ENCODE measurements at regions not wholly inside any gene's neighbourhood (a gene's known extent, or its start where the extent isn't known, plus 50 kb on each side); places are given as distances from the start of the nearest gene placed in this dataset.

DNA sequence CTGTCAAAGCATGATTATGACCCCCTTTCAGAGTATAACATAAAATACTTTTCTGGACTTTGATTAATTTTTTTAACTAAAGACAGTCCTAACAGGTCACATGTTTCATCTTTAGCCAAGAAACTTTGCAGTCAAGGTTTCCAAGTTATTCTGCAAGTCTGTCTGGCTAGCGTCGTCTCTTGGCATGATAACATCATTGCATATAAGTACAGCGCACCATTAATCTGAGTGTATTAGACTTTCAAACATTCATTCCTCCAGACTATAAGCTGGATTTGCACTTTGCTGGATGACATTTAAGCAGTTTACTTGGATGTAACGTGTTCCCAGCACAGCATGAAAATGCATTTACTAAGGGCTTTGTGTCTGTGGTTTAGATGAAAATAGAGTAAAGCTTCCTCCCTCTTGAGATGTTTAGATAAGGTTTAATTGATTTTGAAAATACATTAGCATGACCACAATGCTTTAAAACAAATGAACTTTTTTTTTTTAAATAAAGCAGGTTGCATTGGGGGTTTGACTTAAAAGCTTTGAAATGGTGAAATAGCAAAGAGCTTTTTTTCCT is 349.0 kb upstream of the MTPN start:
- no peak for DNase-seq (ENCODE audit: low read depth)
- TF ChIP-seq, protein P1, sequence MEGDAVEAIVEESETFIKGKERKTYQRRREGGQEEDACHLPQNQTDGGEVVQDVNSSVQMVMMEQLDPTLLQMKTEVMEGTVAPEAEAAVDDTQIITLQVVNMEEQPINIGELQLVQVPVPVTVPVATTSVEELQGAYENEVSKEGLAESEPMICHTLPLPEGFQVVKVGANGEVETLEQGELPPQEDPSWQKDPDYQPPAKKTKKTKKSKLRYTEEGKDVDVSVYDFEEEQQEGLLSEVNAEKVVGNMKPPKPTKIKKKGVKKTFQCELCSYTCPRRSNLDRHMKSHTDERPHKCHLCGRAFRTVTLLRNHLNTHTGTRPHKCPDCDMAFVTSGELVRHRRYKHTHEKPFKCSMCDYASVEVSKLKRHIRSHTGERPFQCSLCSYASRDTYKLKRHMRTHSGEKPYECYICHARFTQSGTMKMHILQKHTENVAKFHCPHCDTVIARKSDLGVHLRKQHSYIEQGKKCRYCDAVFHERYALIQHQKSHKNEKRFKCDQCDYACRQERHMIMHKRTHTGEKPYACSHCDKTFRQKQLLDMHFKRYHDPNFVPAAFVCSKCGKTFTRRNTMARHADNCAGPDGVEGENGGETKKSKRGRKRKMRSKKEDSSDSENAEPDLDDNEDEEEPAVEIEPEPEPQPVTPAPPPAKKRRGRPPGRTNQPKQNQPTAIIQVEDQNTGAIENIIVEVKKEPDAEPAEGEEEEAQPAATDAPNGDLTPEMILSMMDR (conservative IDR thresholded peaks at IDR 0.05; ENCODE audit: low read depth, low read length): no peak
- H3K4me3 ChIP-seq (ENCODE audit: low read depth, low read length): no peak overlapping the region

- TF ChIP-seq, protein P1 (conservative IDR thresholded peaks at IDR 0.05; ENCODE audit: low read depth, low read length): no peak
- no peak for DNase-seq (ENCODE audit: low read depth)
- H3K4me3 ChIP-seq (ENCODE audit: low read depth, low read length): no peak overlapping the region
Measured at GRCh38 chr7:136325578-136325977, 348.4 kb upstream of the MTPN start.

DNA sequence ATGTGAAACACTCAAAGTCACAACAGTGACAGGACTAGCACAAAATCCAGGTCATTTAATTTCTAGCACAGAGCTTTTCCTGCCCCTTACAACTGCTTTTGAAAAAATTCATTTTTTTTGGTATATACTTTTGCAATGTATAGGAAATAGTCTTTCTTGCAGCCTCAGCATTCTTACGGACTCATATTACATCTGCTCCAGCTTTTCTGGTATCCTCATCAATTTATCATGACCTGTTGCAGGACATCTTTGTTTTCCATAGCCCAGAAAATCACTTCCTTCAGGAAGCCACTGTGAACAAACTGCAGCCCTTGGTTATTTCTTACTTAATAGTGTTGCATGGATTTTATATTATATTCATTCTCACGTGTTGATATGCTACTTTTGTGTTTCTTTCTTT is 347.9 kb upstream of the MTPN start:
- DNase-seq (ENCODE audit: low read depth): no peak
- TF ChIP-seq, protein P1 (conservative IDR thresholded peaks at IDR 0.05; ENCODE audit: low read depth, low read length): no peak
- no peak overlapping the region for H3K4me3 ChIP-seq (ENCODE audit: low read depth, low read length)

DNA sequence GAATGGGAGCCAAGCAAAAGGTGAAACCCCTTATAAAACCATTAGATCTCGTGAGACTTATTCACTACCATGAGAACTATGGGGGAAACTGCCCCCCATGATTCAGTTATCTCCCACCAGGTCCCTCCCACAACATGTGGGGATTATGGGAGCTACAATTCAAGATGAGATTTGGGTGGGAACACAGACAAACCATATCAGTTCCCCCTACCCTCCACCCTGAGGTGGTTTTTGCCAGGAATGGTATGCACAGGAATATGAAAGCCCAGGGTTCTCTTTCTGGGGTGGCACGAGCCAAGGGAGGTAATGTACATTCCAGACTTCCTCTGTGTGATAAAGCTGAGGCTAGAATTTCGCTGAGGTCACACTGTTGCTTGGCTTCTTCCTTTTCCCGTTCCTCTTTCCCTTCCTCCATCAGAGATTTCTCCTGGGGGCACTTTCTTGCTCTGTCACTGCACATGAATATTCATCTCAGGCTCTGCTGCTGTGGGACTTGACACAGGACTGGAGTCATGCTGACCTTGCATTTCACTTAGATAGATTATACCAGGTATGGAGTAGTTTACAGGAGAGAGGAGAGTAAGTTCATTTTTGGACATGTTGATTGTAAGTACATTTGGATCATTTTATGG is 347.0 kb upstream of the MTPN start:
- H3K4me3 ChIP-seq (ENCODE audit: low read depth, low read length): no peak overlapping the region

DNA sequence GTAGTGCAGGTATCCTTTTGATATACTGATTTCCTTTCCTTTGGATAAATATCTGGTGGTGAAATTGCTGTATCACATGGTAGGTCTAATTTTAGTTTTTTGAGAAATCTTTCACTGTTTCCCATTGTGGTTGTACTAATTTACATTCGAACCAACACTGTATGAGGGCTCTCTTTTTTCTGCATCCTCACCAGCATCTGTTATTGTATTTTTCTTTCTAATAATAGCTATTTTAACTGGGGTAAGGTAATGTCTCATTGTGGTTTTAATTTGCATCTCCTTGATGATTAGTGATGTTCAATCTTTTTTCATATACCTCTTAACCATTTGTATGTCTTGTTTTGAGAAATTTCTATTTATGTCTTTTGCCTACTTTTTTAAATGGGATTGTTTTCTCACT is 335.4 kb upstream of the MTPN start:
- no peak for DNase-seq (ENCODE audit: low read depth)

More for the DNA sequence above, 347.0 kb upstream of the MTPN start:
- no peak for DNase-seq (ENCODE audit: low read depth)
- TF ChIP-seq, protein P1 (conservative IDR thresholded peaks at IDR 0.05; ENCODE audit: low read depth, low read length): no peak

DNA sequence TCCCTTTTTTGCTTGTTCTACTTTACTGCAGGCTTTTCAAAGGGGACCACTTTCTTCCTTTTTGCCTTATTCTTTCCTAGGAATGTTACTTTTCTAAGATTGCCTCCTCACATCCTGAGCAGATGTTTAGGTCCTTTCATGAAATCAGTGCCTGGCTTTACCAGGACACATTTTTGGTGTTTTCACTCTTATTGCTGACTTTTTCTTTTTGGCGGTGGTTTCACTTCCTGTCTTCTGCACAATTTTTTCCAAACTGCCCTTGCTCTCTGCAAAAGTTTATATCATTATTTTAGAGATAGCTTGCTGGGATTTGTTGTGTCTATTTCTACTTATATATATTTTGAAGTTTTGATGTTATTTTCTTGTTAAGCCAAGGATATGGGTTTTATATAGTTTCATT is 332.2 kb upstream of the MTPN start:
- no peak overlapping the region for H3K4me3 ChIP-seq (ENCODE audit: low read depth, low read length)
- TF ChIP-seq, protein P1 (conservative IDR thresholded peaks at IDR 0.05; ENCODE audit: low read depth, low read length): no peak
- no peak for DNase-seq (ENCODE audit: low read depth)

More for the DNA sequence above, 335.4 kb upstream of the MTPN start:
- H3K4me3 ChIP-seq (ENCODE audit: low read depth, low read length): no peak overlapping the region
- TF ChIP-seq, protein P1 (conservative IDR thresholded peaks at IDR 0.05; ENCODE audit: low read depth, low read length): no peak

DNA sequence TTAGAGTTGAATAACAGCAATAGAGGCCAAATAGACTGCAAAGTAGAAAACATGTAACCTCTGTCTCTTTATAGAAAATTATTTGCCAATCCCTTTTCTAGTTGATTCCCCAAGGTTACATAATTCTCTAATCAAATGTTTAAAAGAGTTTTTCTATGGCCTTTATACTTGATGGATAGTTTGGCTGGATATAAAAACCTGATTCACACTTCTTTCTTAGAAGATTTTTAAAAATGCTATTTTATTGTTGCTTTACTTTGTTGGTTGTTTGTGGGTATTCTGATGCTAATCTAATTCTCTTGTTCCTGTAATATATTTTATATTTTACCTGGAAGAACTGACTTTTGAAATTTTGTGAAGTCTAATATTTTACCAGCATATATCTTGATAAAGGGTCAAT is 331.1 kb upstream of the MTPN start:
- no peak for DNase-seq (ENCODE audit: low read depth)
- H3K4me3 ChIP-seq (ENCODE audit: low read depth, low read length): no peak overlapping the region
- TF ChIP-seq, protein P1 (conservative IDR thresholded peaks at IDR 0.05; ENCODE audit: low read depth, low read length): no peak
